Panc1 (cell line): ENCODE measurements at regions not wholly inside any gene's neighbourhood (a gene's known extent, or its start where the extent isn't known, plus 50 kb on each side); places are given as distances from the start of the nearest gene placed in this dataset.

Experiments used
- TCF7L2 ChIP-seq: IDR thresholded peaks from 2 replicates; pipeline ENCODE4 v1.6.1; 2011; ENCODE audit warnings: mild to moderate bottlenecking, low read depth, low read length, inconsistent platforms
- TF ChIP-seq, protein P1 (sequence below): fragments of 450-650 bp; IDR thresholded peaks from 2 replicates; pipeline ENCODE4 v1.5.1; 2017; ENCODE audit warnings: mild to moderate bottlenecking
- TF ChIP-seq, protein P2 (sequence below), 2 experiments: IDR thresholded peaks; 2 replicates each; pipeline ENCODE4 v1.6.1; 2011 to 2012; ENCODE audit warnings: low read depth in 2 of 2, control low read depth in 1 of 2, low read length in 1 of 2, mild to moderate bottlenecking in 1 of 2, moderate library complexity in 1 of 2; ENCODE audit not compliant: insufficient read depth in 1 of 2

DNA sequence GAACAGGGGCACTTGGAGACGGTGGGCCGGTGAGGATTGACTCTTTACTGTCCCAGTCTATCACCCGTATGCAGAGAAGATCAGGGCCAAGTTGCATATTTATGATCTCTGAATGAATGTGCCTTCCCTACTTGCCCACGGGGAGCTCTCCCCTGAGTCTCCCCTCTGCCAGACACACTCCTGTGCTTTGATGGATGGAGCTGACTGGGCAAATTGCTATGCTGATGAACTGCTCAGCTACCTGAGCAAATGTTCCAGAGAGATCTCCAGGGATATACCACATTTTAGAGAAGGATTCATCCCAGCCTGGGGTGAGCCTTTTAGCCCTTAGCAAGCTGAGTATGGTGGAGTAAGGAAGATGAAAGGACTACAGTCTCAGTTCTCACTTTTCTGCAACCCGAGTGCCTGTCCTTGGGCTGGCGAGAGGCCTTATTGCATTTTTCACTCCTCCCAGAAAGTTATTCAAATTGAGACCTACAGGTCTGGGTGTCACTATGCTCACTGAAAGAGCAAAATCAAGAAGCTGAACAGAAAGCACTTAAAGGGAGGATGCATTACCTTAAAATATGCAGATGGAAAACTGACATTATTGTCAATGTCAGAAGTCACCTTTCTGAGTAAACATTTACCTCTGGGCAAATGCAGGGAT lies 526.7 kb upstream of the WWC1 start:
- TF ChIP-seq, protein P1, sequence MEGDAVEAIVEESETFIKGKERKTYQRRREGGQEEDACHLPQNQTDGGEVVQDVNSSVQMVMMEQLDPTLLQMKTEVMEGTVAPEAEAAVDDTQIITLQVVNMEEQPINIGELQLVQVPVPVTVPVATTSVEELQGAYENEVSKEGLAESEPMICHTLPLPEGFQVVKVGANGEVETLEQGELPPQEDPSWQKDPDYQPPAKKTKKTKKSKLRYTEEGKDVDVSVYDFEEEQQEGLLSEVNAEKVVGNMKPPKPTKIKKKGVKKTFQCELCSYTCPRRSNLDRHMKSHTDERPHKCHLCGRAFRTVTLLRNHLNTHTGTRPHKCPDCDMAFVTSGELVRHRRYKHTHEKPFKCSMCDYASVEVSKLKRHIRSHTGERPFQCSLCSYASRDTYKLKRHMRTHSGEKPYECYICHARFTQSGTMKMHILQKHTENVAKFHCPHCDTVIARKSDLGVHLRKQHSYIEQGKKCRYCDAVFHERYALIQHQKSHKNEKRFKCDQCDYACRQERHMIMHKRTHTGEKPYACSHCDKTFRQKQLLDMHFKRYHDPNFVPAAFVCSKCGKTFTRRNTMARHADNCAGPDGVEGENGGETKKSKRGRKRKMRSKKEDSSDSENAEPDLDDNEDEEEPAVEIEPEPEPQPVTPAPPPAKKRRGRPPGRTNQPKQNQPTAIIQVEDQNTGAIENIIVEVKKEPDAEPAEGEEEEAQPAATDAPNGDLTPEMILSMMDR: no peak
- TF ChIP-seq TCF7L2: no peak
- TF ChIP-seq, protein P2, sequence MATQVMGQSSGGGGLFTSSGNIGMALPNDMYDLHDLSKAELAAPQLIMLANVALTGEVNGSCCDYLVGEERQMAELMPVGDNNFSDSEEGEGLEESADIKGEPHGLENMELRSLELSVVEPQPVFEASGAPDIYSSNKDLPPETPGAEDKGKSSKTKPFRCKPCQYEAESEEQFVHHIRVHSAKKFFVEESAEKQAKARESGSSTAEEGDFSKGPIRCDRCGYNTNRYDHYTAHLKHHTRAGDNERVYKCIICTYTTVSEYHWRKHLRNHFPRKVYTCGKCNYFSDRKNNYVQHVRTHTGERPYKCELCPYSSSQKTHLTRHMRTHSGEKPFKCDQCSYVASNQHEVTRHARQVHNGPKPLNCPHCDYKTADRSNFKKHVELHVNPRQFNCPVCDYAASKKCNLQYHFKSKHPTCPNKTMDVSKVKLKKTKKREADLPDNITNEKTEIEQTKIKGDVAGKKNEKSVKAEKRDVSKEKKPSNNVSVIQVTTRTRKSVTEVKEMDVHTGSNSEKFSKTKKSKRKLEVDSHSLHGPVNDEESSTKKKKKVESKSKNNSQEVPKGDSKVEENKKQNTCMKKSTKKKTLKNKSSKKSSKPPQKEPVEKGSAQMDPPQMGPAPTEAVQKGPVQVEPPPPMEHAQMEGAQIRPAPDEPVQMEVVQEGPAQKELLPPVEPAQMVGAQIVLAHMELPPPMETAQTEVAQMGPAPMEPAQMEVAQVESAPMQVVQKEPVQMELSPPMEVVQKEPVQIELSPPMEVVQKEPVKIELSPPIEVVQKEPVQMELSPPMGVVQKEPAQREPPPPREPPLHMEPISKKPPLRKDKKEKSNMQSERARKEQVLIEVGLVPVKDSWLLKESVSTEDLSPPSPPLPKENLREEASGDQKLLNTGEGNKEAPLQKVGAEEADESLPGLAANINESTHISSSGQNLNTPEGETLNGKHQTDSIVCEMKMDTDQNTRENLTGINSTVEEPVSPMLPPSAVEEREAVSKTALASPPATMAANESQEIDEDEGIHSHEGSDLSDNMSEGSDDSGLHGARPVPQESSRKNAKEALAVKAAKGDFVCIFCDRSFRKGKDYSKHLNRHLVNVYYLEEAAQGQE (IDR thresholded peaks at IDR 0.05; ENCODE audit: insufficient read depth in 1 of 2, low read depth in 2 of 2, low read length in 1 of 2): no peak
